ENCODE measurements at regions not wholly inside any gene's neighbourhood (a gene's known extent, or its start where the extent isn't known, plus 50 kb on each side); places are given as distances from the start of the nearest gene placed in this dataset.

- TF ChIP-seq TAF1 (IDR thresholded peaks at IDR 0.05; ENCODE audit: low read depth) = no peak
- no peak for TF ChIP-seq RAD21 (IDR thresholded peaks at IDR 0.05; ENCODE audit: low read depth)
- no peak for TF ChIP-seq YY1 (IDR thresholded peaks at IDR 0.05; ENCODE audit: low read depth)
- no peak for TF ChIP-seq EP300 (IDR thresholded peaks at IDR 0.05; ENCODE audit: borderline replicate concordance)
- no peak for TF ChIP-seq REST (IDR thresholded peaks at IDR 0.05; ENCODE audit: low read depth)
- no peak for TF ChIP-seq CREB1 (IDR thresholded peaks at IDR 0.05; ENCODE audit: low read depth)
- no peak for TF ChIP-seq EGR1 (IDR thresholded peaks at IDR 0.05)
- no peak for TF ChIP-seq ZBTB7A (IDR thresholded peaks at IDR 0.05; ENCODE audit: low read depth)
- TF ChIP-seq MAX (IDR thresholded peaks at IDR 0.05) = no peak
- TF ChIP-seq FOXM1 (IDR thresholded peaks at IDR 0.05; ENCODE audit: borderline replicate concordance, low read depth) = no peak
- no peak for TF ChIP-seq TCF12 (IDR thresholded peaks at IDR 0.05; ENCODE audit: low read depth)
- no peak for TF ChIP-seq CEBPB (IDR thresholded peaks at IDR 0.05)
- TF ChIP-seq TEAD4 (IDR thresholded peaks at IDR 0.05) = no peak
- TF ChIP-seq USF1 (IDR thresholded peaks at IDR 0.05) = no peak
Measured at GRCh38 chr3:81911221-81911620, 149.8 kb upstream of the GBE1 start.
